NCI-H1417 (cell line): ENCODE measurements at regions not wholly inside any gene's neighbourhood (a gene's known extent, or its start where the extent isn't known, plus 50 kb on each side); places are given as distances from the start of the nearest gene placed in this dataset.
"Not testable (repeated sequence)": the region's sequence is repeated elsewhere in the genome, so short reads cannot be mapped to it uniquely, and the experiment has no call there.

Source experiments
- DNase-seq, 3 experiments: peaks; one replicate each; lab custom pipeline; 2025; lab: John Stamatoyannopoulos, UW

GRCh38 chr3:72627271-72627670 lies 221.0 kb downstream of the SHQ1 start:
- no peak for DNase-seq

DNA sequence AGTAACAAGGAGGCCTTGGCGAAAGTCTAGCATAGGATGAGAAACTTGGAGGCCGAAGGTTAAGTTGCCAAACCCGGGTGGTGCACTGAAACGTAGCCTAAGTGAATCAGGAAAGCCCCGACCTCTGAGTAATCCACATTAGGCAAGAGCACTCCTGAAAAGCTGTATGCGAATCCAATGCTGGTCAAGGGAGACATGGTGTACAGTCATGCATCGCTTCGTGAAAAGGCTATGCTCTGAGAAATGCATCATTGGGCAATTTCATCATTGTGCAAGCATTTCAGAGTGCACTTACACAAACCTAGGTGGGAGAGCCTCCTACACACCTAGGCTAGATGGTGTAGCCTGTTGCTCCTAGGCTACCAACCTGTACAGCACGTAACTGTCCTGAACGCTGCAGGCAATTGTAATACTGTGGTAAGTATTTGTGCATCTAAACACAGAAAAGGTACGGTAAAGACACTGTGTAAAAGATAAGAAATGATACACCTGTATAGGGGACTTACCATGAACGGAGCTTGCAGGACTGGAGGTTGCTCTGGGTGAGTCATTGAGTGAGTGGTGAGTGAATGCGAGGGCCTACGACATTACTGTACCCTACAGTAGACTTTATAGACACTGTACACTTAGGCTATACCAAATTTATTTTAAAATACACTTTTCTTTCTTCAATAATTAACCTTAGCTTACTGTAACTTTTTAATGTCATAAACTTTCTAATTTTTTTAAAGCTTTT lies 222.5 kb downstream of the SHQ1 start:
- no peak for DNase-seq

GRCh38 chr3:72624656-72625055 lies 223.6 kb downstream of the SHQ1 start:
- DNase-seq = no peak

DNA sequence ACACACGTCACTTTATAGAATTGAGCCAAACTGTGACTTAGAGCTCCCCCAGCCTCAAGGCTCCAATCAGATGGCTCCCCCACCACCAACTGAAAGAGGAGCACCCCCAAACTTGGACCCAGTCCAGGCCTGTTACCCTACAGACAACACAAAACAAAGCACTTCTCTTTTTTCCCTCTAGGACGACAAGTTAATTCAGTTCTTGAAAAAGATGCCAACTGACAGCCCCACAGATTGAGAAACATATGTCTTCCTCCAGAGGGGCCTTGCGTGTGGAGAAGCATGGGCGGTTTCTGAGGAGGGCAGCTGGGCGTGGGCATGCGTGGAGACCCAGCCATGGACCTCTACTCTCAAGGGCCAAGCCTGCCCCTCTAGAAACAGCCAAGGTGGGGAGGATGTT lies 229.5 kb downstream of the SHQ1 start:
- no peak for DNase-seq

DNA sequence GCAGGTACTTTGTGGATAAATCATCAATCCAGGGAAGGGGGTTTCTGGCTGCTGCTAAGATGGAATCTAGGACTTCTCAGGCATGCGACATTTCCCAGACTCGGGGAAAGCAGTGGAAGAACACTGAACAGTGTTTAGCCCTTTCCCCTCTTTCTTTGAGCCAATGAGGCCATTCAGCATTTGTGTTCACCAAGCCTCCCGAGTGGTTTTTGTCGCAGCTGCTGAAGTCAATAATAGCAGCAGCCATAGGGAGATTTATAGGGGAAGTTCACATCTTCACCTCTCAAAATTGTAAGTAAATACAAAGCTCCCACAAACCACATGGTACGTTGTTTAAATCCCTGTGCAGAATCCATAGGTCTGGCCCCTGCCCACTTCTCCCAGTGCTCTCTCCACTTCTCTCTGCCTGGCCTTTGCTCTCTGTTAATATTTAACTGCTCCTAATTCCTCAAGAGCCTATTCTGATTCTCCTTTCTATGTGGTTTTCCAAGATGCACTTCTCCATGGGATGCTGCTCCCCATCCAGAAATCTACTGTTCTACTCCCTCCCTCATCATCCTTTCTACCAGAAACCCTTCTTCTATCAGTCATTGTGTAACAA lies 230.7 kb downstream of the SHQ1 start:
- no peak for DNase-seq

GRCh38 chr3:72615776-72616175 lies 232.5 kb downstream of the SHQ1 start:
- no peak for DNase-seq

DNA sequence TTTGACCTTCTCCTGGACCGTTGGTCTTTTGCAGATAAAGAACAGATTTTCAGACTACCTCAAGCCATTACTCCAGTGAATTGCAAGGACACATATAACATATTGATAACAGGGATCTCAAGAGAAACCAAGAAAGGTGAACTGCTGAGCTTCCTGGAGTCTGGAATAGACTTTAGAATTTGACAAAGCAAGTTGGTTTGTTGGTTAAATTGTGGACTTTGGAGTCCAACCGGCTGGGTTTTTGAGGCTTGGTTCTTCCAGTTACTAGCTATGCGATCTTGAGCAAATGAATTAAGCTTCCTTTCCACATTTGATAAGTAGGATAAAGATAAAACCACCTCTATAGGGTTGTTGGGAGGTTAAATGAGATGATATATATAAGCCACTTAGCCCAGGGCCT lies 233.1 kb downstream of the SHQ1 start:
- no peak for DNase-seq

- DNase-seq = no peak
Observed at GRCh38 chr3:72614394-72615074, 233.7 kb downstream of the SHQ1 start.

- no peak for DNase-seq
Observed at GRCh38 chr3:72613871-72614270, 234.4 kb downstream of the SHQ1 start.

DNA sequence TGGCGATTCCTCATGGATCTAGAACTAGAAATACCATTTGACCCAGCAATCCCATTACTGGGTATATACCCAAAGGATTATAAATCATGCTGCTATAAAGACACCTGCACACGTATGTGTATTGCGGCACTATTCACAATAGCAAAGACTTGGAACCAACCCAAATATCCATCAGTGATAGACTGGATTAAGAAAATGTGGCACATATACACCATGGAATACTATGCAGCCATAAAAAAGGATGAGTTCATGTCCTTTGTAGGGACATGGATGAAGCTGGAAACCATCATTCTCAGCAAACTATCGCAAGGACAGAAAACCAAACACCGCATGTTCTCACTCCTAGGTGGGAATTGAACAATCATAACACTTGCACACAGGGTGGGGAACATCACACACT lies 239.1 kb downstream of the SHQ1 start:
- DNase-seq = not testable (repeated sequence)

- DNase-seq = peak in 1 of 3 experiments; percentile 1
Observed at GRCh38 chr3:72606005-72606800, 242.0 kb downstream of the SHQ1 start.

- DNase-seq = peak in 2 of 3 experiments; percentile 1 to 4
Observed at GRCh38 chr3:72604328-72604727, 243.9 kb downstream of the SHQ1 start.

- no peak for DNase-seq
Observed at GRCh38 chr3:72601983-72602750, 246.1 kb downstream of the SHQ1 start.

DNA sequence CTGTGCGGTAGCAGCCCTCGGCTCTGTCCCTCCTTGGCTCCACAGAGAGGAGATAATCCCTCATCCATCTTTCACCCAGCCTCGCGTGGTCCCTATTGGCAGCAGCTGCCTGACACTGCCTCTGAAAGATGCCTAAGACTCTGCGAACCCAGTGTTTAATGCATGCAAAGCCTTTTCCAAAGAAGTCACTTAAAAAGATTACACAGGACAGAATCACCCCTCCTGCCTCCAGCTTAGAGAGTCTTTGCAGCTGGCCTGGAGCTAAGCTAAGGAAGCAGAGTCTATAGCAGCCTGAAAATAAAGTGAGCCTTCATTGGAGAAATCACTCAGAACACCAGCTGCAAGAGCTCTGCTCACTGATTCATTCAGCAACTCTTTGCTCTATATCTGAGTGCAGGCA lies 247.2 kb downstream of the SHQ1 start:
- DNase-seq = no peak

- DNase-seq = peak; percentile 20 to 67 (median 41)
Observed at GRCh38 chr3:72597756-72598195, 250.5 kb downstream of the SHQ1 start.

DNA sequence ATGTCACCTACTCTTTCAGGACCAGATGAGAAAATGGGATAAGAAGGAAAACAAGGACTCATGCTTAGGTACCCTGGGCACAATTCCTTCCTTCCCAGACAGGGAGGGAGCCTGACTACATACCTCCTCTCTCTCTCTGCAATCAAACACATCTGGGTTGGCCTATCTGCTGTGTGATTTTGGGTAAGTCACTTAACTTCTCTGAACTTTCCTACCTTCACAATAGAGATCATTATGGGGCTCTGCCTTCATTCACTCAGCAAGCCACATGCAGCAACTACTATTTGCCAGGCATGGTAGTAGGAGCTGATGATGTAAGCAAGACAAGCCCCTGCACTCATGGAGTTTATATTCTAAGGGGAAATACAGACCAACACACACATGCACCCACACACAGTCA lies 251.2 kb downstream of the SHQ1 start:
- DNase-seq = no peak

DNA sequence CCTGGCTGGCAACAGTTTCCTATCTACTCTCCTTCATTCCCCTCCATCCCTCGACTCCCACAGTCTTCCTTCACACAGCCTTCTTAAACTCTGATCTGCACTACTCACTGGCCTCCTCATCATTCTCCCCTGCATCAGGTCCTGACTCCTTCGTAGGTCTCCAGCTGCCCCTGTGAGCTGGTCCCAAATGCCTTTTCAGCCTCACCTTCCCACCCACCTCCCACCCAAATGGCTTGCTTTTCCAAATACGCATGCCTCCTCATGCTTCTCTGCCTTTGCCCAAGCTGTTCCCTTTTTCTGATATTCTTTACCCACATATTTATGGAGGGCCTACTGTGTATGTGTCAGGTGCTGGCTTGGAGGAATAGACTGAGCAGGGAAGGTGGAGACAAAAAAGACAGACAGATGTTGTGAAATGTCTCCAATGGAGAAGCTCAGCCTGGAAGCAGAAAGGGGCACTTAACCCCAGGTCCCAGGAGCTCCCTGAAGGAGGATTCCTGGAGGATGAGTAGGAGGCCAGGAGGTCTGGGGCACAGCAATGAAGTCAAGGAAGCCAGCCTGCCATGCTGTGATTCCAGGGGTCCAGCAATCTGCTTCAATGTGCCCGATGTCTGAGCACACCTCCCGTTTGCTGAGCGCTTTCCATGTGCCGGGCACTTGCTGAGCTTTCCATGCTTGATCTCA lies 252.2 kb downstream of the SHQ1 start:
- no peak for DNase-seq

DNA sequence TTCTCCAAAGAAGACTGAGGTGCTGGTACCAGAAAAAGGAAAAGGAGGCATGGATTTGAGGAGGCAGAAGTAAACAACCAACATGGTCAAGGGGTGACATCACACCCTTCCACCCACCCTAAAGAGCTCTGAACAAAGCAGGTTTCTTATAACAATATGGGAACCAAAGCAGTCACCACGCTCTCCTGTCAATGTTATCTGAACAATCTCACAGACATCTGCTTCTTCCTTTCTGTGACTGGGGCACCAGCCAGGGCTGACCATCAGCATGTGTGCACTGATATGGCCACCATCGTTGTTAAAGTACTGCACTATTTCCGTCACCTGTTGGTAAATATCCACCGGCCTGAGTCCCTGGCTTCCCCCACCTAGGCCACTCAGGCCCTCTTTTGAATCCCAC lies 252.9 kb downstream of the SHQ1 start:
- DNase-seq = no peak

DNA sequence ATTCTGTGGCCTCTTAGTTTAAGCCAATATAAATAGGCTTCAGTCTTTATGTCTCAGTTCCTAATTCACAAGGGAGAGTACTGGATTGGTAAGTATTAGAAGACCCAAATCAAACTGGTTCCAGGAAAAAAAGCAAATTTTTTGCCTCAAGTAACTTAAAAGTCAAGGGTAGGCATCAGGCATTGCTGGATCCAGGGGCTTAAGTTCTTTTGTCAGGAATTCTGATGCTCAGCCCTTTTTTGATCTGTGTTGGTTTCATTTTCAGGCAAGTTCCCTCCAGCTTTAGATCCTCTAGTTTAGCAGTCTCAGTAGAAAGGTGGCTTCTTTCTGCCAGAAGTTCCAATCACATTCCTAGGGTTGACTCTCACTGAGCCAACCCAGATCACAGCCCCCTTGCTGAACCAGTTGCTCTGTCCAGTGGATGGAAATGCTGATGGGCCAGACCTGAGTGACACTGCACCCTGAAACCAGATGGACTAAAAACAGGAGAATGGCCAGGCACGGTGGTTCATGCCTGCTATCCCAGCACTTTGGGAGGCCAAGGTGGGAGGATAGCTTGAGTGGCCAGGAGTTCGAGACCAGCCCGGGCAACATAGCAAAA lies 253.5 kb downstream of the SHQ1 start:
- no peak for DNase-seq

GRCh38 chr3:72593881-72594397 lies 254.3 kb downstream of the SHQ1 start:
- no peak for DNase-seq
